Liver (tissue), 3 donors: ENCODE measurements at regions not wholly inside any gene's neighbourhood (a gene's known extent, or its start where the extent isn't known, plus 50 kb on each side); places are given as distances from the start of the nearest gene placed in this dataset.

Experiments used
- ATF3 ChIP-seq: IDR thresholded peaks from 2 replicates; pipeline ENCODE4 v1.6.1; 2016; ENCODE audit warnings: antibody characterized with exemption
- EGR1 ChIP-seq, 2 donors: IDR thresholded peaks; 2 replicates each; pipeline ENCODE4 v1.6.1; 2016 to 2018; ENCODE audit warnings: antibody characterized with exemption in 2 of 2, low read depth in 2 of 2
- GABPA ChIP-seq, 2 donors: IDR thresholded peaks in 1 of 2; conservative IDR thresholded peaks in 1 of 2; 2 replicates each; pipeline ENCODE4 v1.6.1; 2016; ENCODE audit warnings: antibody characterized with exemption in 2 of 2, mild to moderate bottlenecking in 1 of 2, moderate library complexity in 1 of 2
- JUND ChIP-seq, 2 donors: IDR thresholded peaks; 2 replicates each; pipeline ENCODE4 v1.6.1; 2016; ENCODE audit warnings: antibody characterized with exemption in 2 of 2
- RAD21 ChIP-seq, 2 donors: IDR thresholded peaks; 2 replicates each; pipeline ENCODE4 v1.6.1; 2016; ENCODE audit warnings: antibody characterized with exemption in 2 of 2, mild to moderate bottlenecking in 2 of 2
- REST ChIP-seq: IDR thresholded peaks from 2 replicates; pipeline ENCODE4 v1.6.1; 2016; ENCODE audit warnings: antibody characterized with exemption, mild to moderate bottlenecking
- YY1 ChIP-seq: IDR thresholded peaks from 2 replicates; pipeline ENCODE4 v1.6.1; 2016; ENCODE audit warnings: antibody characterized with exemption, mild to moderate bottlenecking
- ZBTB33 ChIP-seq: IDR thresholded peaks from 2 replicates; pipeline ENCODE4 v1.6.1; 2016; ENCODE audit warnings: antibody characterized with exemption
- TF ChIP-seq, protein P1 (sequence below): fragments of 150-350 bp; IDR thresholded peaks from 2 replicates; pipeline ENCODE4 v1.5.1; 2017; ENCODE audit warnings: improper control_type of control experiment, low read depth, low read length; ENCODE audit not compliant: missing input control
- donor health status: healthy.
- donor health status: healthy.

DNA sequence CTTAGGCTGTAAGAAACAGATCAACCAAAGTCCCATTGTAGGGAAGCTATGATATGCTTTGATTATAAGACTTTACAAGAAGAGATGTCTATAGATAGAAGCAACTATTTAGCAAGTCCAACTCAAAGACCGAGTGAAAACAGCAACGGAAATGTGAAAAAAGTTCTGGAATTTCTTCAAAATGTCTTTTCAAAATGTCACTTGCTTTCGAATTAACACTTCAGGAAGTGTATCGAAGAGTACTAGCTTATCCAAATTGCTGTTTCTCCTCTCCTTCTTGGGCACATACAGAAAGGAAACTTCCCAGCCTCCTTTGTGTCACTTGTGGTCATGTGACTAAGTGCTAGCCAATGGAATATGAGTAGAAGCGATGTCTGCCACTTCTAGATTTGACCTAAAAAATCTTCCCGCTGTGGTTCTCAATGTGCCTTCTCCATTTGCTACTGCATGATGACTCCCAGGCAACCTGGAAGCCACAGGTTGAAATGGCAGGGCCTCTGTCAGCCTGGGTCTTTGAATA lies 89.9 kb downstream of the TSEN15 start:
- TF ChIP-seq ATF3 (no peak), REST (no peak), EGR1 (IDR thresholded peaks at IDR 0.05; ENCODE audit: low read depth in 2 of 2) (no peak), RAD21 (IDR thresholded peaks at IDR 0.05) (no peak), JUND (IDR thresholded peaks at IDR 0.05) (no peak), YY1 (no peak), GABPA (IDR thresholded peaks at IDR 0.05 in 1 of 2, conservative IDR thresholded peaks at IDR 0.05 in 1 of 2) (no peak), ZBTB33 (no peak)
- TF ChIP-seq, protein P1, sequence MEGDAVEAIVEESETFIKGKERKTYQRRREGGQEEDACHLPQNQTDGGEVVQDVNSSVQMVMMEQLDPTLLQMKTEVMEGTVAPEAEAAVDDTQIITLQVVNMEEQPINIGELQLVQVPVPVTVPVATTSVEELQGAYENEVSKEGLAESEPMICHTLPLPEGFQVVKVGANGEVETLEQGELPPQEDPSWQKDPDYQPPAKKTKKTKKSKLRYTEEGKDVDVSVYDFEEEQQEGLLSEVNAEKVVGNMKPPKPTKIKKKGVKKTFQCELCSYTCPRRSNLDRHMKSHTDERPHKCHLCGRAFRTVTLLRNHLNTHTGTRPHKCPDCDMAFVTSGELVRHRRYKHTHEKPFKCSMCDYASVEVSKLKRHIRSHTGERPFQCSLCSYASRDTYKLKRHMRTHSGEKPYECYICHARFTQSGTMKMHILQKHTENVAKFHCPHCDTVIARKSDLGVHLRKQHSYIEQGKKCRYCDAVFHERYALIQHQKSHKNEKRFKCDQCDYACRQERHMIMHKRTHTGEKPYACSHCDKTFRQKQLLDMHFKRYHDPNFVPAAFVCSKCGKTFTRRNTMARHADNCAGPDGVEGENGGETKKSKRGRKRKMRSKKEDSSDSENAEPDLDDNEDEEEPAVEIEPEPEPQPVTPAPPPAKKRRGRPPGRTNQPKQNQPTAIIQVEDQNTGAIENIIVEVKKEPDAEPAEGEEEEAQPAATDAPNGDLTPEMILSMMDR, result no peak
